ENCODE measurements at regions not wholly inside any gene's neighbourhood (a gene's known extent, or its start where the extent isn't known, plus 50 kb on each side); places are given as distances from the start of the nearest gene placed in this dataset.

GRCh38 chr13:29654843-29655547 is 59.5 kb upstream of the SLC7A1 start:
- DNase-seq = no peak

- no peak for DNase-seq
Measured at GRCh38 chr13:29654384-29654783, 58.9 kb upstream of the SLC7A1 start.

- DNase-seq = no peak
Measured at GRCh38 chr13:29648760-29649159, 53.3 kb upstream of the SLC7A1 start.

Data from activated CD4-positive, alpha-beta T cell treated with anti-CD3 and anti-CD28 coated beads, Interleukin-2, amount 50 U/mL, for 48 hours (primary cell).